A549 (cell line): ENCODE measurements at regions not wholly inside any gene's neighbourhood (a gene's known extent, or its start where the extent isn't known, plus 50 kb on each side); places are given as distances from the start of the nearest gene placed in this dataset.

Experiments
- ATAC-seq, 2 experiments: fragments of 200-7000 bp in 1 of 2; fragments of >200 bp in 1 of 2; cut with Nextera tagmentation in 1 of 2; cut with Tn5 transposase in 1 of 2; 3 replicates each; pipeline versions ENCODE4 v1.8.0 to v1.9.1; 2018 to 2020; ENCODE audit warnings: mild to moderate bottlenecking in 1 of 2, moderate library complexity in 1 of 2
- CTCF ChIA-PET: fragments of 300-600 bp; sonication (Branson Sonifier 250); formaldehyde crosslinking; extraction: SDS; loops from one replicate; lab custom pipeline; 2021; ENCODE audit warnings: antibody characterized with exemption, inconsistent platforms; lab: Yijun Ruan, JAX
- POLR2A ChIA-PET: fragments of 350-600 bp; formaldehyde crosslinking; extraction: SDS; loops from one replicate; lab custom pipeline; 2021; ENCODE audit warnings: antibody characterized with exemption, inconsistent platforms; lab: Yijun Ruan, JAX
- DNase-seq, 2 experiments: peaks; one replicate each; pipeline versions ENCODE4 v3.0.0 to v3.0.0-alpha.2; 2011 to 2016; ENCODE audit warnings: low read depth in 1 of 2, low spot score in 1 of 2
- FAIRE-seq: peaks from 2 replicates; lab custom pipeline; 2011; peaks lifted over from hg19 to GRCh38; lab: Jason Lieb, UNC
- H3K27ac ChIP-seq, 2 experiments: fragments of >200 bp; sonication (Bioruptor Twin); formaldehyde crosslinking; 3 replicates each; pipeline ENCODE4 v1.5.1; 2016 to 2017
- H3K4me1 ChIP-seq: fragments of >200 bp; sonication (Bioruptor Twin); formaldehyde crosslinking; 3 replicates; pipeline ENCODE4 v1.6.1; 2016
- H3K4me2 ChIP-seq: fragments of >200 bp; sonication (Bioruptor Twin); formaldehyde crosslinking; 3 replicates; pipeline ENCODE4 v1.6.1; 2016
- H3K4me3 ChIP-seq: fragments of >200 bp; sonication (Bioruptor Twin); formaldehyde crosslinking; 3 replicates; pipeline ENCODE4 v1.5.1; 2016
- H3K9me3 ChIP-seq: fragments of >200 bp; sonication (Bioruptor Twin); formaldehyde crosslinking; 3 replicates; pipeline ENCODE4 v1.6.1; 2016
- ATOH8 ChIP-seq: fragments of 250-450 bp; sonication (Bioruptor Pico); IDR thresholded peaks from 2 replicates; pipeline ENCODE4 v1.5.0; 2020; ENCODE audit warnings: low read depth, mild to moderate bottlenecking, moderate library complexity
- CBX2 ChIP-seq: fragments of 200-600 bp; sonication (generic); IDR thresholded peaks from 2 replicates; pipeline ENCODE4 v1.6.1; 2016; ENCODE audit warnings: low read depth, mild to moderate bottlenecking, borderline replicate concordance
- CEBPB ChIP-seq, 2 experiments: fragments of >200 bp in 1 of 2; sonication (Bioruptor Twin) in 1 of 2; formaldehyde crosslinking in 1 of 2; IDR thresholded peaks; 2 replicates each; pipeline ENCODE4 v1.6.1; 2012 to 2016
- CHD2 ChIP-seq: fragments of 150-350 bp; IDR thresholded peaks from 2 replicates; pipeline ENCODE4 v1.6.1; 2014; ENCODE audit warnings: low read length; ENCODE audit not compliant: partially characterized antibody
- CTCF ChIP-seq: fragments of >200 bp; sonication (Bioruptor Twin); formaldehyde crosslinking; IDR thresholded peaks from 3 replicates; pipeline ENCODE4 v1.5.1; 2016
- EHF ChIP-seq: fragments of 250-450 bp; sonication (Bioruptor Pico); IDR thresholded peaks from 2 replicates; pipeline ENCODE4 v1.5.0; 2020; ENCODE audit warnings: mild to moderate bottlenecking
- ELK1 ChIP-seq: fragments of 150-350 bp; IDR thresholded peaks from 2 replicates; pipeline ENCODE4 v1.6.1; 2014; ENCODE audit warnings: low read depth, mild to moderate bottlenecking, low read length
- EP300 ChIP-seq, 2 experiments: fragments of >200 bp; sonication (Bioruptor Twin); formaldehyde crosslinking; IDR thresholded peaks; 2 replicates in 1 of 2; 3 replicates in 1 of 2; pipeline ENCODE4 v1.6.1; 2016 to 2017
- FOSB ChIP-seq: fragments of 250-450 bp; sonication (Bioruptor Pico); IDR thresholded peaks from 2 replicates; pipeline ENCODE4 v1.5.0; 2020; ENCODE audit warnings: mild to moderate bottlenecking, moderate library complexity
- GATA3 ChIP-seq: IDR thresholded peaks from 2 replicates; pipeline ENCODE4 v1.6.1; 2012; ENCODE audit warnings: borderline replicate concordance
- HDAC2 ChIP-seq: fragments of 200-600 bp; sonication (generic); IDR thresholded peaks from 2 replicates; pipeline ENCODE4 v1.6.1; 2016
- HES2 ChIP-seq: fragments of >200 bp; sonication (Bioruptor Twin); formaldehyde crosslinking; IDR thresholded peaks from 2 replicates; pipeline ENCODE4 v1.6.1; 2016
- HOXA7 ChIP-seq: fragments of 250-450 bp; sonication (Bioruptor Pico); IDR thresholded peaks from 2 replicates; pipeline ENCODE4 v1.5.0; 2020; ENCODE audit warnings: mild to moderate bottlenecking, moderate library complexity
- HOXB13 ChIP-seq: fragments of 250-450 bp; sonication (Bioruptor Pico); IDR thresholded peaks from 2 replicates; pipeline ENCODE4 v1.5.0; 2020; ENCODE audit warnings: low read depth, mild to moderate bottlenecking, moderate library complexity
- HOXB5 ChIP-seq: fragments of 250-450 bp; sonication (Bioruptor Pico); IDR thresholded peaks from 2 replicates; pipeline ENCODE4 v1.5.0; 2020; ENCODE audit warnings: mild to moderate bottlenecking, moderate library complexity
- JUN ChIP-seq, 2 experiments: fragments of >200 bp; sonication (Bioruptor Twin); formaldehyde crosslinking; IDR thresholded peaks; 2 replicates in 1 of 2; 3 replicates in 1 of 2; pipeline ENCODE4 v1.6.1; 2016 to 2017
- JUNB ChIP-seq: fragments of >200 bp; sonication (Bioruptor Twin); formaldehyde crosslinking; IDR thresholded peaks from 2 replicates; pipeline ENCODE4 v1.6.1; 2016
- KDM5A ChIP-seq: fragments of 200-600 bp; sonication (generic); IDR thresholded peaks from 2 replicates; pipeline ENCODE4 v1.6.1; 2016; ENCODE audit warnings: antibody characterized with exemption, mild to moderate bottlenecking
- MYC ChIP-seq: IDR thresholded peaks from 2 replicates; pipeline ENCODE4 v1.6.1; 2012; ENCODE audit warnings: mild to moderate bottlenecking, inconsistent platforms, low read length, improper control_type of control experiment, borderline replicate concordance
- NFE2L2 ChIP-seq: fragments of 150-350 bp; conservative IDR thresholded peaks from 2 replicates; pipeline ENCODE4 v1.6.1; 2014; ENCODE audit warnings: low read length
- NR3C1 ChIP-seq: fragments of >200 bp; sonication (Bioruptor Twin); formaldehyde crosslinking; IDR thresholded peaks from 3 replicates; pipeline ENCODE4 v1.6.1; 2017
- POLR2AphosphoS2 ChIP-seq: conservative IDR thresholded peaks from 2 replicates; pipeline ENCODE4 v1.6.1; 2012; ENCODE audit warnings: low read length, improper control_type of control experiment, inconsistent platforms
- RAD21 ChIP-seq, 2 experiments: fragments of >200 bp in 1 of 2; sonication (Bioruptor Twin) in 1 of 2; formaldehyde crosslinking in 1 of 2; IDR thresholded peaks in 1 of 2; conservative IDR thresholded peaks in 1 of 2; 2 replicates in 1 of 2; 3 replicates in 1 of 2; pipeline ENCODE4 v1.6.1; 2012 to 2018; ENCODE audit warnings: inconsistent platforms in 1 of 2
- RARB ChIP-seq: fragments of 250-450 bp; sonication (Bioruptor Pico); IDR thresholded peaks from 2 replicates; pipeline ENCODE4 v1.8.0; 2021; ENCODE audit warnings: mild to moderate bottlenecking, moderate library complexity
- RCOR1 ChIP-seq: fragments of 150-350 bp; IDR thresholded peaks from 2 replicates; pipeline ENCODE4 v1.6.1; 2014; ENCODE audit warnings: antibody characterized with exemption, low read length, low read depth
- REST ChIP-seq: fragments of 200-600 bp; sonication (generic); IDR thresholded peaks from 2 replicates; pipeline ENCODE4 v1.6.1; 2016; ENCODE audit warnings: antibody characterized with exemption, mild to moderate bottlenecking, moderate library complexity
- RFX5 ChIP-seq: fragments of 450-650 bp; IDR thresholded peaks from 2 replicates; pipeline ENCODE4 v1.7.1; 2014; ENCODE audit warnings: antibody characterized with exemption, mild to moderate bottlenecking, moderate library complexity
- SREBF2 ChIP-seq: fragments of 450-650 bp; IDR thresholded peaks from 2 replicates; pipeline ENCODE4 v1.6.1; 2014; ENCODE audit warnings: mild to moderate bottlenecking, moderate library complexity
- ZC3H11A ChIP-seq: fragments of 450-650 bp; IDR thresholded peaks from 2 replicates; pipeline ENCODE4 v1.6.1; 2014; ENCODE audit warnings: antibody characterized with exemption, mild to moderate bottlenecking
- ZSCAN20 ChIP-seq: fragments of 250-450 bp; sonication (Bioruptor Pico); IDR thresholded peaks from 2 replicates; pipeline ENCODE4 v1.8.0; 2022; ENCODE audit warnings: mild to moderate bottlenecking, moderate library complexity
- WGBS: methylation state at CpG from one replicate; pipeline ENCODE4 v1.1.6; 2017; ENCODE audit errors: missing lambda C conversion rate; 5-methylcytosine and 5-hydroxymethylcytosine counted together

- H3K9me3 ChIP-seq: peaks cover 4% of the 10 kb centered on the region; the same call in 2 of the 3 replicates
- POLR2A ChIA-PET: no interaction called here
- no peak overlapping the region for H3K4me3 ChIP-seq
- CTCF ChIA-PET: interaction anchor here (1.3 kb wide), 1 partner anchor 9 kb away, joined by 3 read pairs; no protein-coding TSS in a partner anchor
- no peak for ATAC-seq
- no peaks in the 10 kb centered on the region for H3K4me1 ChIP-seq
- 24% methylated on average over 5 of the region's 5 CpGs for WGBS
- no peak overlapping the region for H3K27ac ChIP-seq
- FAIRE-seq: no peak
- no peak for DNase-seq
- TF ChIP-seq MYC: no peak
- TF ChIP-seq KDM5A: no peak
- TF ChIP-seq JUN (IDR thresholded peaks at IDR 0.05): no peak
- TF ChIP-seq CEBPB (IDR thresholded peaks at IDR 0.05): no peak
- no peak for TF ChIP-seq CBX2
- TF ChIP-seq REST: no peak
- TF ChIP-seq HOXB5 (CRISPR knock-in tag): no peak
- TF ChIP-seq HOXA7 (CRISPR knock-in tag): no peak
- TF ChIP-seq SREBF2: no peak
- TF ChIP-seq NFE2L2: no peak
- no peak for TF ChIP-seq ZSCAN20 (CRISPR knock-in tag)
- TF ChIP-seq RAD21 (conservative IDR thresholded peaks at IDR 0.05 in 1 of 2, IDR thresholded peaks at IDR 0.05 in 1 of 2): no peak
- no peak for TF ChIP-seq CHD2
- TF ChIP-seq FOSB: no peak
- TF ChIP-seq RARB (CRISPR knock-in tag): no peak
- TF ChIP-seq HOXB13 (CRISPR knock-in tag): no peak
- TF ChIP-seq ZC3H11A: no peak
- no peak for TF ChIP-seq GATA3
- no peak overlapping the region for H3K4me2 ChIP-seq
Observed at GRCh38 chr12:3376779-3377455, 114.1 kb upstream of the PRMT8 start.

GRCh38 chr12:3378655-3379054 is 112.3 kb upstream of the PRMT8 start:
- H3K27ac ChIP-seq: no peak overlapping the region
- peaks cover 4% of the 10 kb centered on the region; the same call in 2 of the 3 replicates for H3K9me3 ChIP-seq
- H3K4me2 ChIP-seq: no peak overlapping the region
- no peak for ATAC-seq
- DNase-seq: no peak
- CTCF ChIA-PET: interaction anchor here (0.8 kb wide), 1 partner anchor 78 kb away, joined by 3 read pairs; no protein-coding TSS in a partner anchor
- no peaks in the 10 kb centered on the region for H3K4me1 ChIP-seq
- WGBS: 4% methylated on average over 4 of the region's 4 CpGs
- TF ChIP-seq KDM5A (no peak), ATOH8 (no peak), NR3C1 (no peak), EP300 (IDR thresholded peaks at IDR 0.05) (no peak), POLR2AphosphoS2 (no peak), CTCF (no peak), RARB (CRISPR knock-in tag) (no peak), RFX5 (no peak), ZSCAN20 (CRISPR knock-in tag) (no peak), ELK1 (no peak), HOXB5 (CRISPR knock-in tag) (no peak), RCOR1 (no peak), HDAC2 (no peak), MYC (no peak), HES2 (no peak), JUNB (no peak), EHF (CRISPR knock-in tag) (no peak)
- TF ChIP-seq, all 56 proteins: peak for 0
- FAIRE-seq: no peak
- POLR2A ChIA-PET: no interaction called here
- no peak overlapping the region for H3K4me3 ChIP-seq
